ENCODE measurements at regions not wholly inside any gene's neighbourhood (a gene's known extent, or its start where the extent isn't known, plus 50 kb on each side); places are given as distances from the start of the nearest gene placed in this dataset.

DNA sequence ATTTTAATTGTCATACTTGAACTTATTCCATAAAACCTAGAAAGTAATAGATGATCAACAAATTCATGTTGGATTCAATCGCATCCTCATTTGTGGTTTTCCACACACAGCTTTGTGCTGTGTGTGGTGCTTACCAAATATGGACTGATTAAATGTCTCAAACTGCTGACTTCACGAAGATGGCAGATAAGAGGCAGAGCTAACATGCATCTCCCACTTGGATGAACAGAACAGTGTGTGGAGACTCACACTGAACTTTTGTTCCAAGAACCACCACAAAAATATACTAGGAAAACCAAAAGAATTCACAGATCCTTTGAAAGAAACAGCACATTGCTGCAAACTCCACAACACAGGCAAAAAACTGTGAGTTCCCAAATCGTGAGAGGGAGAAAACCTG is 603.7 kb downstream of the TENT5A start:
- intact Hi-C loops (cut with DNase I; ENCODE audit: low total_unique reads) = no loop called here
- DNase-seq = no peak
- no peaks in the 10 kb centered on the region for H3K9me3 ChIP-seq
- no peak for ATAC-seq
- H3K27ac ChIP-seq = no peak overlapping the region
- no peaks in the 10 kb centered on the region for H3K27me3 ChIP-seq
- no peaks in the 10 kb centered on the region for H3K36me3 ChIP-seq
- H3K4me1 ChIP-seq = no peaks in the 10 kb centered on the region
- in situ Hi-C loops (cut with MboI; ENCODE audit: low sequenced_read_pairs in 4 of 4) = no loop called here
- TF ChIP-seq, protein P1, sequence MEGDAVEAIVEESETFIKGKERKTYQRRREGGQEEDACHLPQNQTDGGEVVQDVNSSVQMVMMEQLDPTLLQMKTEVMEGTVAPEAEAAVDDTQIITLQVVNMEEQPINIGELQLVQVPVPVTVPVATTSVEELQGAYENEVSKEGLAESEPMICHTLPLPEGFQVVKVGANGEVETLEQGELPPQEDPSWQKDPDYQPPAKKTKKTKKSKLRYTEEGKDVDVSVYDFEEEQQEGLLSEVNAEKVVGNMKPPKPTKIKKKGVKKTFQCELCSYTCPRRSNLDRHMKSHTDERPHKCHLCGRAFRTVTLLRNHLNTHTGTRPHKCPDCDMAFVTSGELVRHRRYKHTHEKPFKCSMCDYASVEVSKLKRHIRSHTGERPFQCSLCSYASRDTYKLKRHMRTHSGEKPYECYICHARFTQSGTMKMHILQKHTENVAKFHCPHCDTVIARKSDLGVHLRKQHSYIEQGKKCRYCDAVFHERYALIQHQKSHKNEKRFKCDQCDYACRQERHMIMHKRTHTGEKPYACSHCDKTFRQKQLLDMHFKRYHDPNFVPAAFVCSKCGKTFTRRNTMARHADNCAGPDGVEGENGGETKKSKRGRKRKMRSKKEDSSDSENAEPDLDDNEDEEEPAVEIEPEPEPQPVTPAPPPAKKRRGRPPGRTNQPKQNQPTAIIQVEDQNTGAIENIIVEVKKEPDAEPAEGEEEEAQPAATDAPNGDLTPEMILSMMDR (IDR thresholded peaks at IDR 0.05 in 4 of 5, conservative IDR thresholded peaks at IDR 0.05 in 1 of 5) = no peak
- TF ChIP-seq POLR2A (IDR thresholded peaks at IDR 0.05) = no peak
- H3K4me3 ChIP-seq = no peak overlapping the region

DNA sequence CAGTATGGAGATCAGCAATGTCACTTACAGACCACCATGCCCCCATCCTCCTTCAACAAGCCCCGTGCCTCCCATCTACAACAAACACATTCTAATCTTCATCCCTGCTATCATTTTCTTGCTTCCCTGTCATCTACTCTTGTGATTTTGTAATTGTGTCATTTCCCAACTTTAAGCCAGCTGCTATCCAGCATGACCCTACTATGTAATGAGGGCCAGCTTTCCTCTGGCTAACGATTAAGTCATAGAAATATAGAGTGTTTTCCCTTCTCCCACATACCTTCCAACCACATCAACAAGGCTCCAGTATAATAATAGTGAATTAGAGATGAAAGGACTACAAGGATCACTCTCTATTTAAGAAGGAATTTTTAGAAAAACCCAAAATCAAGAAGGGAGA is 607.0 kb downstream of the TENT5A start:
- Histone ChIP-seq H3K27ac (no peak overlapping the region), H3K9me3 (peaks cover 0 to 5% (median 0%) of the 10 kb centered on the region in 3 donors), H3K4me1 (no peaks in the 10 kb centered on the region), H3K4me3 (no peak overlapping the region), H3K36me3 (no peaks in the 10 kb centered on the region), H3K27me3 (no peaks in the 10 kb centered on the region)
- intact Hi-C loops (cut with DNase I; ENCODE audit: low total_unique reads) (no loop called here), in situ Hi-C loops (cut with MboI; ENCODE audit: low sequenced_read_pairs in 4 of 4) (no loop called here)
- TF ChIP-seq, protein P1 (IDR thresholded peaks at IDR 0.05 in 4 of 5, conservative IDR thresholded peaks at IDR 0.05 in 1 of 5) = no peak
- no peak for TF ChIP-seq POLR2A (IDR thresholded peaks at IDR 0.05)
- ATAC-seq (no peak), DNase-seq (no peak)

DNA sequence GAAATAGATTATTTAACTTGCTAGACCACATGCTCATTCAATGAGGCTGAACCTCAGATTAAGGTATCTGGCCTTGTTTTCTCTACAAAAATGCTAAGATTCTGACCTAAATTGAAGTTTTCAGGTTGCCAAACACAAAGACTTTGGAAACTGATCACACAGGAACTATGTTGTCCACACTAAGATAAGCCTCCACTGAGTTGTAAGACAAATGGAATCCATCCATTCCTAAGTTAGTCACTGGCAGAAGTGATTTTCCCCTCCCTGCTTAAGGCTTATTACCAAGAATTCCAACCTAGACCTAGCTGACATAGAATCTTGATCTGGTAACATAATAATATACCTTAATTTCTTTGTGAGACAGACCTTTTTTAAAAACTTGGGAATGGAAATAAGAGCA is 608.1 kb downstream of the TENT5A start:
- no peak overlapping the region for H3K4me3 ChIP-seq
- peaks cover 0 to 5% (median 0%) of the 10 kb centered on the region in 3 donors for H3K9me3 ChIP-seq
- intact Hi-C loops (cut with DNase I; ENCODE audit: low total_unique reads) (no loop called here), in situ Hi-C loops (cut with MboI; ENCODE audit: low sequenced_read_pairs in 4 of 4) (no loop called here)
- ATAC-seq = no peak
- TF ChIP-seq POLR2A (IDR thresholded peaks at IDR 0.05) = no peak
- TF ChIP-seq, protein P1 (IDR thresholded peaks at IDR 0.05 in 4 of 5, conservative IDR thresholded peaks at IDR 0.05 in 1 of 5) = no peak
- no peak for DNase-seq
- no peaks in the 10 kb centered on the region for H3K27me3 ChIP-seq
- no peaks in the 10 kb centered on the region for H3K36me3 ChIP-seq
- no peak overlapping the region for H3K27ac ChIP-seq
- H3K4me1 ChIP-seq = no peaks in the 10 kb centered on the region

DNA sequence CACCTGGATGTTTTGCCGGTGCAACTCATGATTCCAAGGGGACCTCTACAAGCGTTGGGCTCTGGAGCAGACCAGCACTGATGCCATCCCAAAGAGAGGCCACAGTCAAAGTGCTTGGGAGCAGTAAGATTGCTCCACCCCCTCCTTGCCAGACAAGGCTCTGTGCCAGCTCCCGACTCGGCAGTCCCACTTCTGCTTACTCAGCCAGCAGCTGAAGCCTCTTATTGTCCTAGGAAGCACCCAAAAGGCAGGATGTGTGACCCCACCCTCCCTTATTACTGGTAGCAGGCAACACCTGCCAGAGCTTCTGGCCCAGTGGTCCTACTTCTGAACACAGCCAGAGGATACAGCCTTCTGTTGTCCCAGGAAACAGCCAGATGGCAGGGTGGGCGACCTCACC is 614.2 kb downstream of the TENT5A start:
- Histone ChIP-seq H3K27me3 (no peaks in the 10 kb centered on the region), H3K4me3 (no peak overlapping the region), H3K27ac (no peak overlapping the region), H3K36me3 (no peaks in the 10 kb centered on the region), H3K4me1 (no peaks in the 10 kb centered on the region), H3K9me3 (peaks cover 0 to 5% (median 0%) of the 10 kb centered on the region in 3 donors)
- intact Hi-C loops (cut with DNase I; ENCODE audit: low total_unique reads) = no loop called here
- DNase-seq = no peak
- TF ChIP-seq, protein P1 (IDR thresholded peaks at IDR 0.05 in 4 of 5, conservative IDR thresholded peaks at IDR 0.05 in 1 of 5) = no peak
- no peak for TF ChIP-seq POLR2A (IDR thresholded peaks at IDR 0.05)
- no peak for ATAC-seq
- in situ Hi-C loops (cut with MboI; ENCODE audit: low sequenced_read_pairs in 4 of 4) = no loop called here

DNA sequence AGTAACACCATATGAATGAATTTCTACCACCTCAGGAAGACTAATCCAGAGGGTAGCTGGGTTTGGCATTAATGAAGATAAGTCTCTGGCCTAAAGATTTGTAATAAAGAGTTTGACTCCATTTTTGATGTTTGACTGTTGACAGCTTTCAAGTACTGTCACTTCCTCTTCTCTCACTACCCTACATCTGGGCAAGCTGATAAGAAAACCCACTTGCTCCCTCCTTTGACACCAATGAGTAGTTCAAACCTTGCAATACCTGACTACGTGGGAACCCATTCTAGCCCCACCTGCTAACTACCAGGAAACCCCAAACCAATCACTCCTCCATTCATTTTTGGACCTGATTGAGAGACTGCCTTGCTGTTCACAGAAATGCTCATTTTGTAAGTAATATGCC is 621.5 kb downstream of the TENT5A start:
- no peaks in the 10 kb centered on the region for H3K36me3 ChIP-seq
- intact Hi-C loops (cut with DNase I; ENCODE audit: low total_unique reads) (no loop called here), in situ Hi-C loops (cut with MboI; ENCODE audit: low sequenced_read_pairs in 4 of 4) (no loop called here)

More for the DNA sequence above, 621.5 kb downstream of the TENT5A start:
- H3K27ac ChIP-seq = no peak overlapping the region
- no peaks in the 10 kb centered on the region for H3K4me1 ChIP-seq
- no peaks in the 10 kb centered on the region for H3K9me3 ChIP-seq
- H3K27me3 ChIP-seq = no peaks in the 10 kb centered on the region
- no peak overlapping the region for H3K4me3 ChIP-seq
- DNase-seq (no peak), ATAC-seq (no peak)
- TF ChIP-seq POLR2A (IDR thresholded peaks at IDR 0.05) = no peak
- TF ChIP-seq, protein P1 (IDR thresholded peaks at IDR 0.05 in 4 of 5, conservative IDR thresholded peaks at IDR 0.05 in 1 of 5) = no peak

Data from gastrocnemius medialis (tissue), 4 donors.